ES-I3 (cell line): ENCODE measurements at regions not wholly inside any gene's neighbourhood (a gene's known extent, or its start where the extent isn't known, plus 50 kb on each side); places are given as distances from the start of the nearest gene placed in this dataset.
"Not testable (repeated sequence)": the region's sequence is repeated elsewhere in the genome, so short reads cannot be mapped to it uniquely, and the experiment has no call there.

ENCODE experiments used
- H3K36me3 ChIP-seq: 2 replicates; pipeline ENCODE4 v1.6.1; 2013; ENCODE audit warnings: mild to moderate bottlenecking, low read length, control low read depth, moderate library complexity; ENCODE audit not compliant: insufficient read depth
- H3K4me1 ChIP-seq: 2 replicates; pipeline ENCODE4 v1.6.1; 2013; ENCODE audit warnings: mild to moderate bottlenecking, control low read depth, low read length; ENCODE audit not compliant: insufficient read depth
- H3K9ac ChIP-seq: 2 replicates; pipeline ENCODE4 v1.6.1; 2013; ENCODE audit warnings: low read depth, mild to moderate bottlenecking, low read length, moderate library complexity
- H3K9me3 ChIP-seq: 2 replicates; pipeline ENCODE4 v1.6.1; 2013; ENCODE audit warnings: mild to moderate bottlenecking, low read length, moderate library complexity; ENCODE audit not compliant: control insufficient read depth, insufficient read depth

DNA sequence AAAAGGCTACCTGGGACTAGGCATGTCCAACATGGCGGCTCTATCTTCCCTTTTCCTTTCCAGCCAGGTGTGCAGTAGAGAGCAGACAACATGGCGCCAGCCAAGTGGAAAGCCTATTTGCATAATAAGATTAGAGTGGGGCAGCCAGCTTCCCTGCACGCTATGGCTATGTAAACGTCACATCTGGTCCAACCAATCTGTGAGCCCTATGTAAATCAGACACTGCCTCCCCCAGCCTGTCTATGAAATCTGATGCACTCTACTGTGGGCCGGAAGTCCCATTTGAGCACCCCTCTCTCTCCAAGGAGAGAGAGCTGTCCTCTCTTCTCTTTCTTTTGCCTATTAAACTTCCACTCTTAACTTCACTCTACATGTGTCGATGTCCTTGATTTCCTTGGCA is 984.9 kb upstream of the AUTS2 start:
- H3K9me3 ChIP-seq, result peaks cover 2% of the 10 kb centered on the region; the same call in 1 of the 2 replicates
- H3K4me1 ChIP-seq, result no peaks in the 10 kb centered on the region
- H3K36me3 ChIP-seq, result no peaks in the 10 kb centered on the region
- H3K9ac ChIP-seq, result no peak overlapping the region

DNA sequence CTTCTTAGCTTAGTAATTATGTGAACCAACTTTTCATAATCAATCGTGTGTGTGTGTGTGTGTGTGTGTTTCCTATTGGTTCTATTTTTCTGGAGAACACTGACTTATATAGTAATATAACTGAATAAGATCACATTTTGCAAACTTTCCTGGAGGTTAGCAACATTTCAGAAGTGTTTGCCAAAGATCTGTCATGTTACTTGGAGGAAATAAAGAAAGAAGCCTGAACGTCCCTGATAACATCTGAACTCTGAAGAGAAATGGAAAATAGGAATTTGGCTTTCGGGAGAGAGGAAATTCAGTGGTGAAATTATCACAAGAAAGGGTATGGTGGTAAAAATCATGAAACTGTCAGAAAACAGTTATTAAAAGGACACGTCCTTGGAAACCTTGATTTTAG is 984.4 kb upstream of the AUTS2 start:
- H3K9me3 ChIP-seq, result peaks cover under 1% of the 10 kb centered on the region; the same call in 1 of the 2 replicates
- H3K4me1 ChIP-seq, result no peaks in the 10 kb centered on the region
- no peak overlapping the region for H3K9ac ChIP-seq
- no peaks in the 10 kb centered on the region for H3K36me3 ChIP-seq

DNA sequence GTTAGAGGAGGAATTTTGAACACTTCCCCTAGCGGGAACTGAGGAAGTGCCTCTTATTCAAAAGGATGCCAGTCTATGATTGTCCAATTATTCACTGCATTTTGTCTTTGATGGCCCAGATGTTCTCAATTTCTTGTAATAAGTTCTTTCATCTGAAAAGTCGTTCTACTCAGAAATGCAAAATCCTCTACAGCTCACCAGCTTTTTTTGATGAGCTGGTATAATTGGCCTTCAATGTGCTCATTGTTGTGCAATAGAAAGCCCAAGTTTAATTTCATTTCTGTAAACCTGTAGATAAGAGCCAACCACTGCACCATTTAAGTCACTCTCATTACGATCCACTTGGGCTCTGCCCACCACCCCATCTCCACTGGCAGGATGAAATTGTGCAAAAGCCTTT is 978.7 kb upstream of the AUTS2 start:
- no peaks in the 10 kb centered on the region for H3K36me3 ChIP-seq
- no peaks in the 10 kb centered on the region for H3K4me1 ChIP-seq
- no peaks in the 10 kb centered on the region; the same call in 1 of the 2 replicates for H3K9me3 ChIP-seq
- H3K9ac ChIP-seq, result no peak overlapping the region

- Histone ChIP-seq H3K9ac (no peak overlapping the region), H3K9me3 (no peaks in the 10 kb centered on the region), H3K4me1 (no peaks in the 10 kb centered on the region), H3K36me3 (no peaks in the 10 kb centered on the region)
Observed at GRCh38 chr7:68622500-68622899, 975.8 kb upstream of the AUTS2 start.

DNA sequence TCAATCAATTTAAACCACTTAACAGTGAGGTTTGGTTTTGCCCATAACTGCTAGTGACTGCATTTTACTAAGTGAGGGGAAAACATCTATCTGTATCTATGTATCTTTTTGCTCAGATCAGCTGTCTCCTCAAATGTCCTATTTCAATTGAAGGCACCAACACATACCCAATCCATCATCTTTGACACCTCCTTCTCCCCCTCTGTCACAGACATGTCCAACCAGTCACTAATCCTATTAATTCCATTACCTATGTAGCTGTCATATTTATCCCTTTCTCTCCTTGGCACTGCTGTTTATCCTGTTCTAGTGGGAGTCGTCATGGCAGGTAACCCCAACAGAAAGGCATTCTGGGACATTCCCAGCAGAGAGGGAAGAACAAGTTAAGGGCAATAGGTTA is 975.2 kb upstream of the AUTS2 start:
- no peaks in the 10 kb centered on the region for H3K9me3 ChIP-seq
- no peaks in the 10 kb centered on the region for H3K36me3 ChIP-seq
- no peak overlapping the region for H3K9ac ChIP-seq
- H3K4me1 ChIP-seq, result no peaks in the 10 kb centered on the region

DNA sequence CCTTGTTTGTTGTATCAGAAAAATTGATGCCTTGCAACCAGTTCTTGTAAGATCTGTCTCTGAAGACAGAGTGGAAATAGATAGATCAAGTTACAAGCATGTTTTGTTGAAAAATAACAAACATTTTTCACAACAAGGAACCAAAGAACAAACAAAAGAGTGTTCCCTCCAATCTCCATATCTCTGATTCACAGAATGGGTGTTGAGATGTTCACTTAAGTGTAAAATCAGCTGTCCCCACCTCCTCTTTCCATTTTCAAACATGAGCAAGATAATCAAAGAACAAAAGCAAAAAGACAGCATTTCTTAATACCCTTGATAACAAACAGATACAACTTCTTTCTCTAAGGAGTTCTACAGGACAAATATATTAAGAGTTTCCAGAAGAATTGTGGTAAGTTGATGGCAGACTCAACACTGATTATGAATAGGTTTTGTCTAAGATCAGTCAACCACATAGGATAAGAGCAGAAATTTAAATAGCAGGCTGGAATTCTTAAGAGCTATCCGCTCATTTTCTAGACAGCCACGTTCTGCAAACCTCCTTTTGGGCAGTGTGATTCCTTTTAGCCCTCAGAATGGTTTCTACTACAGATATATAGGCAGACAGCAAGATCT is 970.9 kb upstream of the AUTS2 start:
- Histone ChIP-seq H3K4me1 (no peaks in the 10 kb centered on the region), H3K9ac (no peak overlapping the region), H3K9me3 (no peaks in the 10 kb centered on the region), H3K36me3 (no peaks in the 10 kb centered on the region)

DNA sequence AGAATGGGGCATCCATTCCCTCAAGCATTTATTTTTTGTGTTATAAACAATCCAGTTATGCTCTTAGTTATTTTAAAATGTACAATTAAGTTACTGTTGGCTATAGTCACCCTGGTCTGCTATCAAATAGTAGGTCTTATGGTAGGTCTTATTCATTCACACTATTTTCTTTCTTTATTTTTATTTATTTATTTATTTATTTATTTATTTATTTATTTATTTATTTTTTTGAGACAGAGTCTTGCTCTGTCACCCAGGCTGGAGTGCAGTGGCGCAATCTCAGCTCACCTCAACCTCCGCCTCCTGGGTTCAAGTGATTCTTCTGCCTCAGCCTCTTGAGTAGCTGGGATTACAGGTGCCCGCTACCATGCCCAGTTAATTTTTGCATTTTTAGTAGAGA is 967.4 kb upstream of the AUTS2 start:
- not testable (repeated sequence) for H3K36me3 ChIP-seq, H3K9ac ChIP-seq, H3K9me3 ChIP-seq, H3K4me1 ChIP-seq

- Histone ChIP-seq H3K36me3 (no peaks in the 10 kb centered on the region), H3K9ac (no peak overlapping the region), H3K4me1 (no peaks in the 10 kb centered on the region), H3K9me3 (peaks cover 3% of the 10 kb centered on the region; the same call in 1 of the 2 replicates)
Observed at GRCh38 chr7:68640103-68640502, 958.2 kb upstream of the AUTS2 start.

- Histone ChIP-seq H3K36me3 (no peaks in the 10 kb centered on the region), H3K9me3 (peaks cover 3% of the 10 kb centered on the region; the same call in 1 of the 2 replicates), H3K4me1 (no peaks in the 10 kb centered on the region), H3K9ac (no peak overlapping the region)
Observed at GRCh38 chr7:68642727-68643126, 955.5 kb upstream of the AUTS2 start.

DNA sequence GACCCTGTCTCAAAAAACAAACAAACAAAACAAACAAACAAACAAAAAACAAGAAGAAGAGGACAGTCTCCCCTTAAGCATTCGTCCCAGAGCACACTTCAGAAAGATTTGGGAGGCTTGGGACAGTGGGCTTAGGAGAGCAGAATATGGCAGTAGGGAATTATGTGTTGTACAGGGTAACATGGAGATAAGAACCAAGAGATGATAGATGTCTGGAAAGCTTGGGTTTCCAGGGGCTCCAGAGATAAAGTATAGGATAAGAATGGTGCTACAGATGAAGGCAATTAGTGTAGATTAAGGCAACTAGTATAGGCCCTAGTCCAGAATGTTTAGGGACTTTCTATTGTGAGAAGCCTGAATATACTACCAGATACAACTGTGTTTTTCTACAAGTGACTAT is 934.9 kb upstream of the AUTS2 start:
- Histone ChIP-seq H3K36me3 (no peaks in the 10 kb centered on the region), H3K4me1 (no peaks in the 10 kb centered on the region), H3K9me3 (no peaks in the 10 kb centered on the region)

DNA sequence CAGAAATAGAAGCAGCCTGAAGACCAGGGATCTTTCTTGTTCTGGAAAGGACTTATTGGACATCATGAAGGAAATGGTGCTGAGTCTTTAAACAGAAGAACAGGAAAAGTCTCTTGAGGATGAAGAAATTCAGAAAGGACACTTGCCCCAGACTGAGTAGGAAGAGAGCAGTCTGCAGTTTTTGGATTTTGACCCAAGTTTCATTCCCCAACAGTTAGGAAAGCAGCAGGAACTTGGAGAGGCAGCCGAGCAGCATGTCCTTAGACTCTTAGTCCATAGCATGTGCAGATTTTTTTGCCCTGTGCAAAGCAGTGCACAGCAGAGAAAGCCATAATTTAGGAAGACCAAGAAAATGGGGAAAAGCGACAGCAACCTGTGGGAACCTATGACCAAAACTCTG is 927.2 kb upstream of the AUTS2 start:
- H3K9me3 ChIP-seq, result no peaks in the 10 kb centered on the region
- H3K4me1 ChIP-seq, result no peaks in the 10 kb centered on the region
- no peaks in the 10 kb centered on the region for H3K36me3 ChIP-seq
- H3K9ac ChIP-seq, result no peak overlapping the region

More for the DNA sequence above, 934.9 kb upstream of the AUTS2 start:
- H3K9ac ChIP-seq, result no peak overlapping the region

DNA sequence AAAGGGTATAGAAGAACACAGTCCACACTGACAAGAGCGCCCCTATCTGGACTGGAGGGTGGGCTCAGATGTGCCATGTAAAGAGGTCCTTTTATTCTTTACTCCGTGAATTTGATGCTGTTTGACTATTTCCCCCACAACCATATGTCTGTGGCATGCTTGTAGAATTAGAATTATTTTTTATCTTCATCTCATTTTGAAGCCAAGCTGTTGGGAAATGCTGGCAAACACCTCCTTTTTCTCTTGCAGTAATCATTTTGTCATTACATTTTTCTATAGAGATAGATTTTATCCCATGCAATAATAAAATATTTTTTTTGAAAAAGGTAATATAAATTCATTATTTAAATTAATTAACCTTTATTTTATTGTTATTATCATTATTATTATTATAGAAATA is 926.6 kb upstream of the AUTS2 start:
- no peaks in the 10 kb centered on the region for H3K9me3 ChIP-seq
- H3K36me3 ChIP-seq, result no peaks in the 10 kb centered on the region
- H3K9ac ChIP-seq, result no peak overlapping the region
- no peaks in the 10 kb centered on the region for H3K4me1 ChIP-seq

GRCh38 chr7:68674826-68675225 is 923.4 kb upstream of the AUTS2 start:
- H3K36me3 ChIP-seq, result no peaks in the 10 kb centered on the region
- H3K4me1 ChIP-seq, result no peaks in the 10 kb centered on the region
- no peak overlapping the region for H3K9ac ChIP-seq
- H3K9me3 ChIP-seq, result no peaks in the 10 kb centered on the region

DNA sequence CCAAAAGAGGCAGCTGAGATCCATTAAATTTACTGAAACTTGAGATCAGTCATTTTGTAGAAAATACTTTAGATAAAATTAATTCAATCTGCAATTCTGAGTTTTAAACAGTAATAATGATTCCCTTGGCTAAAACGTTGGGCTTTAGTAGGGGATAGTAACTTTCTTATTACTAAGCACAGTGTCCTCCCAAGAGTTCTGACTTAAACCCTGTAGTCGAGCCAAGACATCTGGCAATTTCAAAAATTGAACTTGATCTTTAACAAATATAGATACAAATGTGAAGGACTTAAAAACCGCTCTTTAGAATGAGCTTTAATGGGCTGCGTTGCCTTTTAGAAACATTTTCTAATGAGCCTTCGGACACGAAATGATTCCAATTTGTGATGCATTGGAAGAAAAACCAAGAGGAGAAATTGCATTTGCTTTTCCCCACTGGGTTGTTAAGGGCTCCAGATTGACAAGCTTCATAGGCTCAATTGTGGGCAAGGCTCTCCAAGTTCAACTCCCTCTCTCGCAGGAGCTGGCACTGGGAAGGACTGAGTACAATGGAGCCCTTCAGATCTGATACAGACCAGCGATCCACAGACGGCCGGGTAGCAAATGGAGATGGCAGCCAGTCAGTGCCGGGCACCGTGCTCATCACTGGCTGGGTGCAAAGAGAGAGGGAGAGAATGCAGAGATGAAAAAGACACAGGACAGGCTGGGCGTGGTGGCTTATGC is 921.3 kb upstream of the AUTS2 start:
- Histone ChIP-seq H3K9ac (no peak overlapping the region), H3K9me3 (no peaks in the 10 kb centered on the region), H3K36me3 (no peaks in the 10 kb centered on the region)

GRCh38 chr7:68678196-68678595 is 920.1 kb upstream of the AUTS2 start:
- Histone ChIP-seq H3K9me3 (no peaks in the 10 kb centered on the region), H3K4me1 (no peaks in the 10 kb centered on the region), H3K36me3 (no peaks in the 10 kb centered on the region), H3K9ac (no peak overlapping the region)

More for the DNA sequence above, 921.3 kb upstream of the AUTS2 start:
- H3K4me1 ChIP-seq, result no peaks in the 10 kb centered on the region
